PFSK-1 (cell line): ENCODE measurements at regions not wholly inside any gene's neighbourhood (a gene's known extent, or its start where the extent isn't known, plus 50 kb on each side); places are given as distances from the start of the nearest gene placed in this dataset.

Experiments
- FOXP2 ChIP-seq: optimal IDR thresholded peaks from 2 replicates; pipeline ENCODE3; 2011; ENCODE audit warnings: borderline replicate concordance, control low read depth, inconsistent platforms; ENCODE audit not compliant: insufficient read depth; ENCODE audit errors: extremely low read length, extremely low read depth
- POLR2AphosphoS5 ChIP-seq: IDR thresholded peaks from 2 replicates; pipeline ENCODE4 v1.6.1; 2012; ENCODE audit warnings: low read depth, mild to moderate bottlenecking, control low read depth, low read length, moderate library complexity
- REST ChIP-seq, 2 experiments: IDR thresholded peaks; 2 replicates each; pipeline versions ENCODE4 v1.6.1 to v1.8.0; 2011 to 2012; ENCODE audit warnings: low read depth in 2 of 2, low read length in 2 of 2, control low read depth in 1 of 2, inconsistent platforms in 1 of 2, mild to moderate bottlenecking in 1 of 2, moderate library complexity in 1 of 2; ENCODE audit not compliant: insufficient read depth in 1 of 2
- SIN3A ChIP-seq: IDR thresholded peaks from 2 replicates; pipeline ENCODE4 v1.6.1; 2012; ENCODE audit warnings: mild to moderate bottlenecking, low read length, moderate library complexity, borderline replicate concordance; ENCODE audit not compliant: insufficient read depth
- TAF1 ChIP-seq: IDR thresholded peaks from 2 replicates; pipeline ENCODE4 v1.6.1; 2012; ENCODE audit warnings: low read length, control low read depth, borderline replicate concordance; ENCODE audit not compliant: insufficient read depth

- TF ChIP-seq REST (IDR thresholded peaks at IDR 0.05; ENCODE audit: insufficient read depth in 1 of 2, low read depth in 2 of 2, low read length in 2 of 2): no peak
- TF ChIP-seq TAF1: no peak
- no peak for TF ChIP-seq SIN3A
- TF ChIP-seq FOXP2: no peak
- TF ChIP-seq POLR2AphosphoS5: no peak
These were observed 414.5 kb upstream of the ZNF608 start for GRCh38 chr5:125160787-125161502.

DNA sequence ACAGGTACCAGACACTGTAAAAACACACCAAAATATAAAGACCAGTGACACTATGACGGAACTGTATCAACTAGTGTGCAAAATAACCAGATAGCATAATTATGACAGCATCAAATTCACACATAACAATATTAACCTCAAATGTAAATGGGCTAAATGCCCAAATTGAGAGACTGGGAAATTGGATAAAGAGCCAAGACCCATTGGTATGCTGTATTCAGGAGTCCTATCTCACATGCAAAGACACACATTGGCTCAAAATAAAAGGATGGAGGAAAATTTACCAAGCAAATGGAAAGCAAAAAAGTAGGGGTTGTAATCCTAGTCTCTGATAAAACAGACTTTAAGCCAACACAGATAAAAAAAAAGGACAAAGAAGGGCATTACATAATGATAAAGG, 416.3 kb upstream of the ZNF608 start:
- TF ChIP-seq SIN3A (no peak), POLR2AphosphoS5 (no peak), TAF1 (no peak), FOXP2 (no peak), REST (IDR thresholded peaks at IDR 0.05; ENCODE audit: insufficient read depth in 1 of 2, low read depth in 2 of 2, low read length in 2 of 2) (no peak)

- TF ChIP-seq TAF1: no peak
These were observed 423.0 kb upstream of the ZNF608 start for GRCh38 chr5:125169396-125169795.

DNA sequence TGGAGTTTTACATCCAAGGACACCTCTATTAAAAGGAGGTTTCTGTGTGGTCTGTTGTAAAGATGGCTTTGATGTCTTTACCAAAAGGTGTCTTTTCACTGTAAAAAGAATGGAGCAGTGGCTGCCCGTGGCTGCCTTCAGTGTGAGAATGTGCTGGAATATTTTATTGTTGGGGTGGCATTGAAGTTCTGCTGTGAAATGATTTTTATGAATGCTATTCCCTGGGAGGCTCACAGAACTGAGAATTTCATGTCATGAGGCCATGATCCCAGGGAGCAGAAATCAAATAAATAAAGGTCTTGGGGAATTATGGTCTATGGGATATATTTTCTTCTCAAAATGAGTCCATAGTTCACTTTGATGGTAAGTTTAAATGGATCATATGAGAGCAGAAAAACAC, 425.2 kb upstream of the ZNF608 start:
- TF ChIP-seq SIN3A (no peak), POLR2AphosphoS5 (no peak), FOXP2 (no peak), REST (IDR thresholded peaks at IDR 0.05; ENCODE audit: insufficient read depth in 1 of 2, low read depth in 2 of 2, low read length in 2 of 2) (no peak), TAF1 (no peak)

- no peak for TF ChIP-seq FOXP2
- no peak for TF ChIP-seq SIN3A
- TF ChIP-seq POLR2AphosphoS5: no peak
- no peak for TF ChIP-seq TAF1
- TF ChIP-seq REST (IDR thresholded peaks at IDR 0.05; ENCODE audit: insufficient read depth in 1 of 2, low read depth in 2 of 2, low read length in 2 of 2): no peak
These were observed 429.0 kb upstream of the ZNF608 start for GRCh38 chr5:125175348-125176004.
